ENCODE measurements at regions not wholly inside any gene's neighbourhood (a gene's known extent, or its start where the extent isn't known, plus 50 kb on each side); places are given as distances from the start of the nearest gene placed in this dataset.
A peak's percentile ranks its signal among the peaks of the same experiment; 100 is the strongest.

DNA sequence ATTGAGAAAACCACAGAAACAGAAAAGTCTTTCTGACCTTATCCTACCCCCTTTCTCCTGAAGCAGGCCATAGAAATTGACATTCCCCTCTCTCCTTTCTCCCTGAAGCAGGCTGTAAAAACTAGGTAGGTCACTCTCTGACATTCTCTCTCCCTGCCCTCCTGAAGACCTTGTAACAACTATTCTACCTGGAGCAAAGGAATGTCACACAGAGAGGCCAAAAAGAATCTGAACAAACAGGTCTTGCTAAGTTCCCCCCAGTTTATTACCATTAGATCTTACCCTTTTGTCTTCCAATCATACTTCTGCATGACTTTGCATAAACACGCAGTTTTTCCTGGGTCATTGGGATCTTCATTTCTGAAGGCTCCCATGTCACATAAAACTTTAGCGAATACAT, 198.3 kb upstream of the GYPA start:
- TF ChIP-seq, protein P1, sequence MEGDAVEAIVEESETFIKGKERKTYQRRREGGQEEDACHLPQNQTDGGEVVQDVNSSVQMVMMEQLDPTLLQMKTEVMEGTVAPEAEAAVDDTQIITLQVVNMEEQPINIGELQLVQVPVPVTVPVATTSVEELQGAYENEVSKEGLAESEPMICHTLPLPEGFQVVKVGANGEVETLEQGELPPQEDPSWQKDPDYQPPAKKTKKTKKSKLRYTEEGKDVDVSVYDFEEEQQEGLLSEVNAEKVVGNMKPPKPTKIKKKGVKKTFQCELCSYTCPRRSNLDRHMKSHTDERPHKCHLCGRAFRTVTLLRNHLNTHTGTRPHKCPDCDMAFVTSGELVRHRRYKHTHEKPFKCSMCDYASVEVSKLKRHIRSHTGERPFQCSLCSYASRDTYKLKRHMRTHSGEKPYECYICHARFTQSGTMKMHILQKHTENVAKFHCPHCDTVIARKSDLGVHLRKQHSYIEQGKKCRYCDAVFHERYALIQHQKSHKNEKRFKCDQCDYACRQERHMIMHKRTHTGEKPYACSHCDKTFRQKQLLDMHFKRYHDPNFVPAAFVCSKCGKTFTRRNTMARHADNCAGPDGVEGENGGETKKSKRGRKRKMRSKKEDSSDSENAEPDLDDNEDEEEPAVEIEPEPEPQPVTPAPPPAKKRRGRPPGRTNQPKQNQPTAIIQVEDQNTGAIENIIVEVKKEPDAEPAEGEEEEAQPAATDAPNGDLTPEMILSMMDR (conservative IDR thresholded peaks at IDR 0.05) = no peak
- no peak overlapping the region for H3K4ac ChIP-seq (ENCODE audit: low read depth, low read length)
- Mint-ChIP-seq H3K27ac (peak overlapping the region in 1 of 3 experiments; percentile 74; a peak in 2 of 7 replicates), H3K9me3 (0 out of 5 replicates have a peak, but pooled peaks cover 0 to 2% of the 10 kb centered on the region in 2 experiments), H3K36me3 (ENCODE audit: insufficient read depth in 1 of 3, low read depth in 3 of 3) (peaks cover 0 to 2% (median 0%) of the 10 kb centered on the region in 3 experiments; a peak in 2 of 7 replicates), H3K27me3 (ENCODE audit: low read depth) (no peaks in the 10 kb centered on the region), H3K4me1 (peaks cover 9 to 14% of the 10 kb centered on the region in 2 experiments), H3K4me3 (no peak overlapping the region)
- no peak overlapping the region for H2BK12ac ChIP-seq (ENCODE audit: insufficient read length, low read depth, low read length)
- H4K5ac ChIP-seq (ENCODE audit: insufficient read length, low read depth, low read length) = no peak overlapping the region
- DNase-seq = no peak
- H3K23me2 ChIP-seq (ENCODE audit: insufficient read length, low read depth, low read length, poor library complexity, severe bottlenecking) = no peaks in the 10 kb centered on the region
- no CpG with 5 or more reads among the region's 2 CpGs for WGBS (ENCODE audit: extremely low coverage, insufficient read length, low lambda C conversion rate)
- no peaks in the 10 kb centered on the region for H3K27me3 ChIP-seq (ENCODE audit: insufficient read depth, low read length)
- H2AFZ ChIP-seq (ENCODE audit: low read length) = no peak overlapping the region
- H2BK5ac ChIP-seq (ENCODE audit: insufficient read length, low read length) = no peak overlapping the region
- no peak overlapping the region for H2AK5ac ChIP-seq (ENCODE audit: insufficient read length, low read length)
- no peak overlapping the region for H3K27ac ChIP-seq (ENCODE audit: insufficient read length, low read depth, low read length)
- H4K91ac ChIP-seq (ENCODE audit: insufficient read length, low read depth, low read length) = no peak overlapping the region
- H3K18ac ChIP-seq (ENCODE audit: insufficient read length, low read depth, low read length) = no peak overlapping the region
- no peaks in the 10 kb centered on the region for H3K79me1 ChIP-seq (ENCODE audit: insufficient read depth, low read depth, low read length, poor library complexity, severe bottlenecking)
- H3K4me2 ChIP-seq (ENCODE audit: insufficient read depth, insufficient read length, low read length) = no peak overlapping the region
- H3K23ac ChIP-seq (ENCODE audit: insufficient read length, low read depth, low read length) = no peak overlapping the region
- H4K8ac ChIP-seq (replicated peaks; ENCODE audit: insufficient read length, low read depth, low read length) = no peak overlapping the region
- H3K79me2 ChIP-seq (ENCODE audit: insufficient read depth, low read length) = no peaks in the 10 kb centered on the region
- H3K14ac ChIP-seq (ENCODE audit: insufficient read depth, low read length) = no peak overlapping the region
- no peak overlapping the region for H2BK15ac ChIP-seq (ENCODE audit: low read depth, low read length)
- H3K9ac ChIP-seq (ENCODE audit: extremely low read depth, insufficient read length, low read length) = no peak overlapping the region
- H3K4me1 ChIP-seq (ENCODE audit: insufficient read depth, low read length) = no peaks in the 10 kb centered on the region; the same call in 1 of the 2 replicates
- H2BK20ac ChIP-seq (ENCODE audit: low read depth, low read length, poor library complexity, severe bottlenecking) = no peak overlapping the region
- no peaks in the 10 kb centered on the region for H4K20me1 ChIP-seq (ENCODE audit: control insufficient read depth, insufficient read depth, insufficient read length)
- H2BK120ac ChIP-seq (ENCODE audit: low read depth, low read length, poor library complexity, severe bottlenecking) = no peak overlapping the region
- no peak overlapping the region for H3T11ph ChIP-seq (ENCODE audit: low read length)
- H3K56ac ChIP-seq (ENCODE audit: insufficient read length, low read depth, low read length) = no peak overlapping the region
- no peaks in the 10 kb centered on the region for H3K9me3 ChIP-seq (ENCODE audit: control insufficient read depth, low read depth, low read length)
